H1 (cell line): ENCODE measurements at regions not wholly inside any gene's neighbourhood (a gene's known extent, or its start where the extent isn't known, plus 50 kb on each side); places are given as distances from the start of the nearest gene placed in this dataset.

Experiments used
- CTCF ChIA-PET: fragments of 300-600 bp; sonication (Branson Sonifier 250); formaldehyde crosslinking; loops from one replicate; lab custom pipeline; 2021; ENCODE audit not compliant: partially characterized antibody; lab: Charles Lee
- POLR2A ChIA-PET: fragments of 300-600 bp; sonication (Branson Sonifier 250); formaldehyde crosslinking; loops from one replicate; lab custom pipeline; 2021; ENCODE audit warnings: inconsistent platforms; ENCODE audit not compliant: partially characterized antibody; lab: Charles Lee
- DNase-seq, 2 experiments: peaks; one replicate each; pipeline versions ENCODE4 v3.0.0 to v3.0.0-alpha.2; 2010 to 2022; ENCODE audit warnings: low spot score in 2 of 2, low read depth in 1 of 2, mixed read lengths in 1 of 2
- FAIRE-seq: peaks from 2 replicates; lab custom pipeline; 2011; peaks lifted over from hg19 to GRCh38; lab: Jason Lieb, UNC
- H2AFZ ChIP-seq: 2 replicates; pipeline ENCODE4 v1.8.1; 2012; ENCODE audit warnings: low read length, inconsistent platforms
- H2AK5ac ChIP-seq: 2 replicates; pipeline ENCODE4 v1.6.1; 2013; ENCODE audit warnings: low read depth, low read length
- H2BK120ac ChIP-seq: replicated peaks from 2 replicates; pipeline ENCODE3; 2013; ENCODE audit warnings: low read depth, low read length, inconsistent platforms
- H2BK12ac ChIP-seq: 2 replicates; pipeline ENCODE4 v1.6.1; 2013; ENCODE audit warnings: low read depth, low read length
- H2BK15ac ChIP-seq: 2 replicates; pipeline ENCODE4 v1.6.1; 2013; ENCODE audit warnings: low read length
- H2BK20ac ChIP-seq: 2 replicates; pipeline ENCODE4 v1.6.1; 2013; ENCODE audit warnings: low read length
- H2BK5ac ChIP-seq: 2 replicates; pipeline ENCODE4 v1.6.1; 2013; ENCODE audit warnings: low read depth, low read length
- H3K14ac ChIP-seq: 2 replicates; pipeline ENCODE4 v1.6.1; 2013; ENCODE audit warnings: inconsistent platforms; ENCODE audit not compliant: insufficient read length
- H3K18ac ChIP-seq: 2 replicates; pipeline ENCODE4 v1.6.1; 2013; ENCODE audit warnings: low read length; ENCODE audit errors: extremely low read depth
- H3K23ac ChIP-seq: 2 replicates; pipeline ENCODE4 v1.6.1; 2013; ENCODE audit warnings: inconsistent platforms; ENCODE audit not compliant: insufficient read length
- H3K23me2 ChIP-seq: 2 replicates; pipeline ENCODE4 v1.6.1; 2013; ENCODE audit warnings: low read depth, low read length
- H3K27ac ChIP-seq: 2 replicates; pipeline ENCODE4 v1.6.1; 2011; ENCODE audit warnings: low read depth, low read length, inconsistent platforms
- H3K27me3 ChIP-seq, 4 experiments: replicated peaks in 1 of 4; 1 replicate in 1 of 4; 2 replicates in 3 of 4; pipeline versions ENCODE4 v1.6.1 to v1.8.1; 2011 to 2013; ENCODE audit warnings: low read length in 3 of 4, mild to moderate bottlenecking in 3 of 4, inconsistent platforms in 2 of 4, mixed read lengths in 2 of 4, moderate library complexity in 1 of 4; ENCODE audit not compliant: control insufficient read depth in 3 of 4, insufficient read depth in 3 of 4; ENCODE audit errors: extremely low read depth in 1 of 4
- H3K36me3 ChIP-seq, 4 experiments: 2 replicates each; pipeline versions ENCODE4 v1.6.1 to v1.8.1; 2011 to 2013; ENCODE audit warnings: mild to moderate bottlenecking in 4 of 4, low read length in 3 of 4, moderate library complexity in 2 of 4, control low read depth in 1 of 4, inconsistent platforms in 1 of 4; ENCODE audit not compliant: insufficient read depth in 4 of 4, control insufficient read depth in 2 of 4
- H3K4ac ChIP-seq: replicated peaks from 2 replicates; pipeline ENCODE3; 2013; ENCODE audit warnings: low read length, low read depth, mixed read lengths, inconsistent platforms; ENCODE audit not compliant: insufficient read length
- H3K4me1 ChIP-seq, 4 experiments: replicated peaks in 1 of 4; 1 replicate in 1 of 4; 2 replicates in 3 of 4; pipeline versions ENCODE4 v1.6.1 to v1.8.1; 2011 to 2013; ENCODE audit warnings: low read length in 3 of 4, inconsistent platforms in 2 of 4, mixed read lengths in 1 of 4; ENCODE audit not compliant: insufficient read depth in 4 of 4, control insufficient read depth in 3 of 4
- H3K4me2 ChIP-seq, 2 experiments: 2 replicates each; pipeline versions ENCODE4 v1.6.1 to v1.8.1; 2011 to 2013; ENCODE audit warnings: low read depth in 2 of 2, low read length in 2 of 2, control low read depth in 1 of 2, inconsistent platforms in 1 of 2, mild to moderate bottlenecking in 1 of 2; ENCODE audit not compliant: insufficient read depth in 1 of 2
- H3K4me3 ChIP-seq, 4 experiments: fragments of 200-600, 300-600 bp in 1 of 4; sonication (generic), shearing (Covaris generic), sonication (Bioruptor Twin) in 1 of 4; 2 replicates each; pipeline versions ENCODE4 v1.5.1 to v1.8.1; 2011 to 2016; ENCODE audit warnings: low read length in 4 of 4, low read depth in 3 of 4, control low read depth in 2 of 4, inconsistent platforms in 2 of 4, mild to moderate bottlenecking in 2 of 4, mixed read lengths in 1 of 4, moderate library complexity in 1 of 4; ENCODE audit not compliant: insufficient read depth in 2 of 4; ENCODE audit errors: extremely low read depth in 1 of 4
- H3K56ac ChIP-seq: replicated peaks from 2 replicates; pipeline ENCODE3; 2013; ENCODE audit warnings: low read depth, mild to moderate bottlenecking, mixed read lengths, low read length, inconsistent platforms; ENCODE audit not compliant: insufficient read length
- H3K79me1 ChIP-seq: 2 replicates; pipeline ENCODE4 v1.6.1; 2013; ENCODE audit warnings: low read depth, low read length, control low read depth
- H3K79me2 ChIP-seq, 2 experiments: 2 replicates each; pipeline versions ENCODE4 v1.6.1 to v1.8.1; 2012 to 2013; ENCODE audit warnings: low read length in 2 of 2, mild to moderate bottlenecking in 2 of 2, inconsistent platforms in 1 of 2; ENCODE audit not compliant: insufficient read depth in 2 of 2, control insufficient read depth in 1 of 2
- H3K9ac ChIP-seq, 4 experiments: replicated peaks in 1 of 4; 1 replicate in 1 of 4; 2 replicates in 3 of 4; pipeline versions ENCODE4 v1.6.1 to v1.8.1; 2011 to 2013; ENCODE audit warnings: low read depth in 3 of 4, low read length in 3 of 4, control low read depth in 2 of 4, mild to moderate bottlenecking in 2 of 4, moderate library complexity in 2 of 4, inconsistent platforms in 1 of 4; ENCODE audit errors: extremely low read depth in 1 of 4
- H3K9me3 ChIP-seq, 2 experiments: 2 replicates each; pipeline versions ENCODE4 v1.6.1 to v1.8.1; 2012 to 2013; ENCODE audit warnings: mild to moderate bottlenecking in 2 of 2, moderate library complexity in 2 of 2, control low read depth in 1 of 2, inconsistent platforms in 1 of 2, low read depth in 1 of 2, low read length in 1 of 2, mixed read lengths in 1 of 2; ENCODE audit not compliant: insufficient read depth in 2 of 2
- H4K20me1 ChIP-seq, 2 experiments: replicated peaks in 1 of 2; 2 replicates each; pipeline versions ENCODE3 to v1.8.1; 2011 to 2013; ENCODE audit warnings: inconsistent platforms in 2 of 2, low read length in 2 of 2, mild to moderate bottlenecking in 1 of 2; ENCODE audit not compliant: insufficient read depth in 2 of 2, control insufficient read depth in 1 of 2
- H4K5ac ChIP-seq: 2 replicates; pipeline ENCODE4 v1.6.1; 2013; ENCODE audit warnings: low read length, low read depth, mixed read lengths, inconsistent platforms; ENCODE audit not compliant: insufficient read length
- H4K8ac ChIP-seq: 2 replicates; pipeline ENCODE4 v1.8.0; 2013; ENCODE audit warnings: mild to moderate bottlenecking, moderate library complexity, low read length, inconsistent platforms; ENCODE audit not compliant: insufficient read depth; ENCODE audit errors: extremely low read depth
- H4K91ac ChIP-seq: replicated peaks from 2 replicates; pipeline ENCODE3; 2013; ENCODE audit warnings: low read length, mixed read lengths, inconsistent platforms; ENCODE audit not compliant: insufficient read length
- BRCA1 ChIP-seq: IDR thresholded peaks from 2 replicates; pipeline ENCODE4 v1.6.1; 2012; ENCODE audit warnings: low read depth, low read length, improper control_type of control experiment
- CBX8 ChIP-seq: fragments of 300-800, 300-1000 bp; sonication (generic); IDR thresholded peaks from 2 replicates; pipeline ENCODE4 v1.7.1; 2016; ENCODE audit warnings: low read depth, low read length, borderline replicate concordance
- EP300 ChIP-seq, 2 experiments: IDR thresholded peaks; 1 replicate in 1 of 2; 2 replicates in 1 of 2; pipeline ENCODE4 v1.6.1; 2011 to 2012; ENCODE audit warnings: low read depth in 2 of 2, low read length in 2 of 2, mild to moderate bottlenecking in 2 of 2, borderline replicate concordance in 1 of 2, inconsistent platforms in 1 of 2, moderate library complexity in 1 of 2
- NRF1 ChIP-seq: IDR thresholded peaks from 2 replicates; pipeline ENCODE4 v1.6.1; 2011; ENCODE audit warnings: mild to moderate bottlenecking, low read depth, low read length, improper control_type of control experiment
- PHF8 ChIP-seq: fragments of 200-600 bp; sonication (generic); conservative IDR thresholded peaks from 2 replicates; pipeline ENCODE4 v1.7.1; 2012; ENCODE audit warnings: low read depth, mild to moderate bottlenecking, inconsistent platforms, low read length, moderate library complexity
- POLR2AphosphoS5 ChIP-seq: IDR thresholded peaks from 2 replicates; pipeline ENCODE4 v1.6.1; 2011; ENCODE audit warnings: low read depth, low read length
- RBBP5 ChIP-seq: IDR thresholded peaks from 2 replicates; pipeline ENCODE4 v1.7.1; 2012; ENCODE audit warnings: low read depth, mild to moderate bottlenecking, inconsistent platforms, low read length, moderate library complexity, borderline replicate concordance
- SAP30 ChIP-seq: fragments of 300-600 bp; sonication (generic); IDR thresholded peaks from 2 replicates; pipeline ENCODE4 v1.7.1; 2012; ENCODE audit warnings: low read length, moderate library complexity, mild to moderate bottlenecking, inconsistent platforms; ENCODE audit not compliant: insufficient read depth, insufficient replicate concordance
- TAF1 ChIP-seq: IDR thresholded peaks from 2 replicates; pipeline ENCODE4 v1.6.1; 2011; ENCODE audit warnings: mild to moderate bottlenecking, low read depth, low read length
- TEAD4 ChIP-seq: IDR thresholded peaks from 2 replicates; pipeline ENCODE4 v1.6.1; 2012; ENCODE audit warnings: low read depth, low read length, inconsistent platforms, mixed read lengths
- ZNF274 ChIP-seq: IDR thresholded peaks from 2 replicates; pipeline ENCODE4 v1.7.0; 2012; ENCODE audit warnings: low read length, borderline replicate concordance; ENCODE audit errors: extremely low read depth
- WGBS, 2 experiments: shearing (Covaris generic) in 1 of 2; methylation state at CpG; one replicate each; pipeline versions ENCODE4 v1.1.6 to v1.1.7; 2013 to 2015; ENCODE audit warnings: low lambda C conversion rate in 2 of 2, mixed read lengths in 2 of 2, inconsistent platforms in 1 of 2, low coverage in 1 of 2, missing lambda C conversion rate in 1 of 2; ENCODE audit not compliant: insufficient replicate concordance in 2 of 2, insufficient coverage in 1 of 2, insufficient read length in 1 of 2; ENCODE audit errors: extremely low coverage in 1 of 2, missing lambda C conversion rate in 1 of 2; 5-methylcytosine and 5-hydroxymethylcytosine counted together

- H2BK20ac ChIP-seq = no peak overlapping the region
- WGBS, 2 experiments = 56% methylated on average over 3 of the region's 3 CpGs; no CpG with 5 or more reads in 1 of the 2 experiments
- no peaks in the 10 kb centered on the region for H3K36me3 ChIP-seq
- no peak overlapping the region for H2AFZ ChIP-seq
- H3K9me3 ChIP-seq = peaks cover 57 to 83% of the 10 kb centered on the region in 2 experiments
- ChIA-PET CTCF (no interaction called here), POLR2A (no interaction called here)
- no peak overlapping the region for H3K4me2 ChIP-seq
- no peak for FAIRE-seq
- no peak overlapping the region for H2AK5ac ChIP-seq
- TF ChIP-seq ZNF274 (no peak), EP300 (IDR thresholded peaks at IDR 0.05; ENCODE audit: borderline replicate concordance in 1 of 2, low read depth in 2 of 2, low read length in 2 of 2) (no peak), TEAD4 (no peak), BRCA1 (no peak), PHF8 (no peak), SAP30 (no peak), CBX8 (no peak), RBBP5 (no peak), NRF1 (no peak), TAF1 (no peak), POLR2AphosphoS5 (no peak)
- no peaks in the 10 kb centered on the region for H4K20me1 ChIP-seq
- no peak overlapping the region for H2BK120ac ChIP-seq
- no peak overlapping the region for H3K14ac ChIP-seq
- H4K91ac ChIP-seq = no peak overlapping the region
- H4K8ac ChIP-seq = no peak overlapping the region
- no peak overlapping the region for H3K4ac ChIP-seq
- no peaks in the 10 kb centered on the region for H3K23me2 ChIP-seq
- H4K5ac ChIP-seq = no peak overlapping the region
- no peak overlapping the region for H2BK5ac ChIP-seq
- no peaks in the 10 kb centered on the region for H3K4me1 ChIP-seq
- no peak for DNase-seq
- H3K79me1 ChIP-seq = no peaks in the 10 kb centered on the region
- no peak overlapping the region for H3K9ac ChIP-seq
- H3K27ac ChIP-seq = no peak overlapping the region
- H3K4me3 ChIP-seq = no peak overlapping the region
- no peak overlapping the region for H3K23ac ChIP-seq
- H3K56ac ChIP-seq = no peak overlapping the region
- no peak overlapping the region for H2BK12ac ChIP-seq
- H3K18ac ChIP-seq = no peak overlapping the region
- H3K27me3 ChIP-seq = no peaks in the 10 kb centered on the region
- no peak overlapping the region for H2BK15ac ChIP-seq
- no peaks in the 10 kb centered on the region for H3K79me2 ChIP-seq
Measured at GRCh38 chr9:1676771-1677170, 338.4 kb upstream of the SMARCA2 start.
